UCSD-AML1 (cell line): ENCODE measurements at regions not wholly inside any gene's neighbourhood (a gene's known extent, or its start where the extent isn't known, plus 50 kb on each side); places are given as distances from the start of the nearest gene placed in this dataset.
"Not testable (repeated sequence)": the region's sequence is repeated elsewhere in the genome, so short reads cannot be mapped to it uniquely, and the experiment has no call there.

Source experiments
- DNase-seq: peaks from one replicate; lab custom pipeline; 2025; ENCODE audit not compliant: unreplicated experiment; lab: John Stamatoyannopoulos, UW

GRCh38 chr11:106152013-106152412 is 74.6 kb downstream of the AASDHPPT start:
- DNase-seq = peak; percentile 8

GRCh38 chr11:106152824-106153223 is 75.4 kb downstream of the AASDHPPT start:
- no peak for DNase-seq

DNA sequence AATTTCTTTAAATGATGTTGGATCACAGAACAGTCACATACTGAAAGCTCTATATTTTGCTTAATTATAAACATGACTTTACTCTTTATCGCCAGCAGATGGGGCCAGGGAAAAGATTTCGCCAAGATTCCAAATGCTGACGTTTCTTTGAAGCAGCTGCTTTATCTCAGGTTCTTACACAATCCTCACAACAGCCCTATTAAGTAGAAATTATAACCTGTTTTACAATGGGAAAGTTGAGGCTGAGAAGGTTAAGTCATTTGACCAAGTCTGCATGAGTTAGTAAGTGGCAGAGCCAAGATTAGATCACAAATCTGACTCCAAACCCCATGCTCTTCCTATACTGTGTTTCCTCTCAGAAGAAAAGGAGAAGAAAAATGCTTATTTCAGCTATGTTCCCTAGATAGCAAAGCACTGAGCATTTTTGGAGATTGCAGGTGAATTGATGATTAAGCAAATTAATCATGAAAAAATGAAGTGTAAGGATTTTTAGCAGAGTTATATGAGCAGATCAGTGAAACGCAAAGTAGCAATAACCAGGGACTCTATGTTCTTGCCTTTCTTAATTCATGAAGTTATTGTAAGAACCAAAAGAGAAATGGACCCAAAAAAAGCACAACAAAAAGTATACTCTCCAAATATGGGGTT is 79.0 kb downstream of the AASDHPPT start:
- DNase-seq = no peak

DNA sequence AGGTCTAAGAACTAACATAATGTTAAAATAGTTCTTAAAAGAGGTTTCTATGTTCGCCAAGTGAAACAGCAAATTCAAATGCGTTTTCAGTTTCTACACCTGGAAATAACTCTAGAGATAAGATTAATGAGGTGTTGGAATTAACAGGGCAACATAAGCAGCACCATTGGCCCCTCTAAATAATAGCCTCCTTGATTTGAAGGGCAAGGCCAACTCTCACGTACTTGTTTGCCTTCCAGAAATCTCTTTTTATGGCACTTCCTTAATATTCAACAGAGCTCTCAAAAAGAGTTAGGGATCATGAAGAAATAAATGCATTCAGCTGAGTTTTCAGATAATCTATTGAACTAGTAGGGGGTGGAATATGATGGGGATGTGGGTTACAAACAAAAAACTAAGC is 80.9 kb downstream of the AASDHPPT start:
- no peak for DNase-seq

DNA sequence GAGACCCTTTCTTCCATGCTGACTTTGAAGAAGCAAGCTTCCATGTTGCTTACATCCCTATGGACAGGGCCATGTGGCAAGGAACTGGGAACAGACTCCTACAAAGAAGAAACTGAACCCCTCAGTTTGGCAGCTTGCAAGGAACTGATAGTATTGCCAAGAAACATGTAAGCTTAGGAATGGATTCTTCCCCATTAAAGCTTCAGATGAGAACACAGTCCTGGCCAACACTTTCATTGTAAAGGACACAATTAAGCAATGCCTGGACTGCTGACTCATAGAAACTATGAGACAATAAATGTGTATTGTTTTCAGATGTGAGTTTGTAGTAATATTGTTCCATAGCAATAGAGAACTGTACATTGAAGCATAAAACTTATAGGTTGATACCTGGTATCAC is 82.4 kb downstream of the AASDHPPT start:
- DNase-seq = no peak

- no peak for DNase-seq
These were observed 83.0 kb downstream of the AASDHPPT start for GRCh38 chr11:106160494-106160893.

GRCh38 chr11:106161775-106162634 is 84.5 kb downstream of the AASDHPPT start:
- no peak for DNase-seq

DNA sequence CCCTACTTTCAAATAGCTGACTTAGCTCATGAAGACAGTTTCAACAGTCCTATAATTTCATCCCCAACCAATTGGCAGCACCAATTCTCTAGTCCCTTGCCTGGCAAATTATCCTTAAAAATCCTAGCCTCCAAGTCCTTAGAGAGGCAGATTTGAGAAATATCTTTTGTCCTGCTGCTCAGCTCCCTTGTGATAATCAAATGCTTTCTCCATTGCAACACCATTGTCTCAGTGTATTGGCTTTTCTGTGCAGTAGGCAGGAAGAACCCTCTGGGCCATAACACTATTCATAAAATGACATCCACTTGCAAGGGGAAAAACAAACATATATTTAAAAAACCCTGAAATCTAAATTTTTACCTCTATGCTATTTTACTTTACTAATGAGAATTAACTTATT is 89.6 kb downstream of the AASDHPPT start:
- DNase-seq = no peak

DNA sequence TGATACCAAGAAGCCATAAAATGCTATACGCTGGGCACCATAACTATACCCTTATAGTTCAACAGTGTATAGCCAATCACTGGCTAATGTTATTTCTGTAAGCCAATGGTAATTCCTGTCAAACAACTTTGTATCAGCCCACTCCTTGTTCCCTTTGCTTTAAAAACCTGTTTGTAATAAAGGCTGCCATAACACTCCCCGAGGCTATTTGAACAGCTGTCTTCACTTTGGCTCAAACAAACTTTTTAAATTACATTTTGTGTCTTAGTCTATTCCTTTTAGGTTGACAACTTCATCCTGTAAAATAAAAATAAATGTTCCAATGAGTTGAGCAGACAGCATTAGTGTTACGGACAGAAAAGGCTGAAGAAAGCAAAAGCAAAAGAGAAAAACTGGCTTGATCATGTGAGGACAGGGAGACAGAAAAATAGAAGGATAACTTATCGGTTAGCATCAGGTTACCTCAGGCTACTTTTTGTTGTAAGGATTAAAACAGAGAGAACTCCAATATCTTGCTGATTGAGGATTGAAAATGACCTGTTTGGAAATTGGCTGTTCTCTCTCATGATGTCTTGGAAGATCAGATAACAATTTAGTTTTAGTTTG is 95.0 kb downstream of the AASDHPPT start:
- DNase-seq = no peak

DNA sequence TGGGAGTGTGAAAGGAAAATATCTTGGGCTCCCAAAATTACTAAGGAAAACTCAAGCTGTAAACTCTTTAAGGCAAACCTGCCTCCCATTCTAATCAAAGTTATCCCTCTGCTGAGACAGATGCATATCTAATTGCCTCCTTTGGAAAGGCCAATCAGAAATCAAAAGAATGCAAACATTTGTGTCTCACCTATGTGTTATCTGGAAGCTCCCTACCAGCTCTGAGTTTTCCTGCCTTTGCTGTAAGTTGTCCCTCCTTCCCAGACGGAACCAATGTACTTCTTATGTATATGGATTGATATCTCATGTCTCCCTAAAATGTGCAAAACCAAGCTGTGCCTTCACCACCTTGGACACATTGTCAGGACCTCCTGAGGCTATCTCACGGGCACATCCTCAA is 95.8 kb downstream of the AASDHPPT start:
- no peak for DNase-seq

DNA sequence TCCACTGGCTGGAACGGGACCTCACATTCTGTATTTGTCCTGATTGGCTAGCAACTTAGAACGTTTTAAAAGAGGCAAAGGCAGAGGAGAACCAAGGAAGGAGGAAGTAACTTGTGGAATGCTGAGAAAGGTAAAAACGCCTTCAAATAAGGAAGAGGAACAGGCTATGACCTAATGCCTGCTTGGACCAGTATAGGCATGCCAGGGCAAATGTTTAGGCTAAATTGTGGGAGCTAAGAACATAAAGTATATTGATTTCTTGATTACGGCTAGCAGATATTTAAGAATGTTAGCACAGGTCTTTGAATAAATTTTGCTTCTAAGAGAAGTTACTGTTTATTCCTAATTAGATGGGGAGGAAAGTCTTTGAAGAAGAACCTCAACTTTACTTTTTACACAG is 96.5 kb downstream of the AASDHPPT start:
- not testable (repeated sequence) for DNase-seq

- no peak for DNase-seq
These were observed 99.4 kb downstream of the AASDHPPT start for GRCh38 chr11:106176817-106177216.

- no peak for DNase-seq
These were observed 99.8 kb downstream of the AASDHPPT start for GRCh38 chr11:106177311-106177710.

DNA sequence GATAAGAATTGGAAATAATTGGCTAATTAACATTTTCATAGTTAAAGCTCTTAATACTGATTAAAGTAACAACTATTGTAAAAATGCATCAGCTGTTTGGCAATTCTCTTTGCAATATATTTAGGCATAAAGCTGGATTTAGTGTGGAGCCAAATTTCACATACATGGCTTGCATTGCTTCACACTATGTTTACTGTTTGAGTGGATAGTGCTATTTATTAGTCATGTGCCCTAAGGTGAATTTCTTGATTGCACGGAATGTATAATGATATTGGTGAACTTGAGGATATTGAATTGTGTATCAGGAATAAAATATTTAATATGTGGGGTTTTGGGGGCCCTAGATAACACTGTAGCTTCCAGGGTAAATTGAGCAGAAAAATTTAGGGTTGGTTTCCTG is 100.9 kb downstream of the AASDHPPT start:
- no peak for DNase-seq

DNA sequence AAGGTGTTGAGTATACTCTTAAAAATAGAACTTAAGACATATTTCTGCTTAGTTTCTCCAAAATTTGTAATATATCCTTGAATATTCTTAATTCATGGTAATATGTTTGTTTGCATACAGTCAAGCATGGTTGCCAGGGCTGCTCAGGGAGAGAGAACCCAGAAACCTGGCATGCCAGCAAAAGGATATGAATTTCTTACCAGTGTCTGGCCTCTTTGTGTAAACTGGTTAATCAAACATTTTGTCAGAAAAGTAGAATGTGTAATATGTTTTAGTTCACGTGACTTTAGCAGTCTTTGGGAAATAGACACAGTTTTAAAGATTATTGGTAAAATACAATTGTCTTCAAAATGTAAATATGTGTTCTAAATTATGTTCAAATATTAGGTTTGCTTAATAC is 101.6 kb downstream of the AASDHPPT start:
- no peak for DNase-seq

- no peak for DNase-seq
These were observed 109.2 kb downstream of the AASDHPPT start for GRCh38 chr11:106186630-106187029.

DNA sequence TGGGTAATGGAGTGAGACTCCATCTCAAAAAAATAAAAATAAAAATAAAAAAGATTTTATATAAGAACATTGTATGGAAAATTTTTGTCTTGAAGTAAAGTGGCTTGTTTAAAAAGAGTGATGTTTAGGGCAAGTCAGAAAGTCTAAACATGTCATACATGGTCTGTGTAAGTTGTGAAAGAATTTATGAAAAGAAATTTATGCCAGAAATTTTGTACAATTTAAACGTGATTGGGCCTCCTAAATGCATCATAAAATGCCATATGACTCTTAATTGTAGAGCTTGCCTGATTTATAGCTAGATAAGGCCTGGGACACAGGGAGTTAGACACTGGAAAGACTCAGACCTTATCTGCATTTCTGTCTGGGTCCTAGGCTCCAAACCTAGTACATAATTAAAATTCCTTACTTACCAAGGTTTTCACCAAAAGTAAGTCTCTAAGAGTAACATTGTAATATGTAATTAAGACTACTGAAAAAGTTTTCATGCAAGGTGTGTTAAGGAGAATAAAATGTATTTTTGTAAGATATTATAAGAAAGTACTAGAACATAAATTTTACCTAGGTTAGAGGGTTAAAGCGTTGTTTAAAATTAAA is 110.5 kb downstream of the AASDHPPT start:
- DNase-seq = no peak

DNA sequence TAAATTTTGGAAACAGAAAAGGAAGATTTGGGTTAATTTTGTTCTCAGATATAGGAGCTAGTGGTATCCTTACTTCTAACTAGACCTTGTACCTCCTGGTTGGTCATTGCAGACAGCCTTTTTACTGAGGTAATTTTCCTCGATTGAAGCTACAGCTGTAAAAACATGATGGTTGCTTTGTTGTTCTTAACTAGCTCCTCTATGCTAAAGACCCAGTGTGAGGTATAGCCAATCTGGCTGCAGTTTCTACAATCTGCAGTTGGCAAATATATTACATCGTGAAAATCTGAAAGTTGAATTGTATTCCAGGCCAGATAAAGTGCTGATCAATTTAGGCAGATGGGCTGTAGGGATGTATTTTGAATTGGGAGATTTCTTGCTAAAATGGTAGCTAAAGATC is 116.5 kb downstream of the AASDHPPT start:
- no peak for DNase-seq

DNA sequence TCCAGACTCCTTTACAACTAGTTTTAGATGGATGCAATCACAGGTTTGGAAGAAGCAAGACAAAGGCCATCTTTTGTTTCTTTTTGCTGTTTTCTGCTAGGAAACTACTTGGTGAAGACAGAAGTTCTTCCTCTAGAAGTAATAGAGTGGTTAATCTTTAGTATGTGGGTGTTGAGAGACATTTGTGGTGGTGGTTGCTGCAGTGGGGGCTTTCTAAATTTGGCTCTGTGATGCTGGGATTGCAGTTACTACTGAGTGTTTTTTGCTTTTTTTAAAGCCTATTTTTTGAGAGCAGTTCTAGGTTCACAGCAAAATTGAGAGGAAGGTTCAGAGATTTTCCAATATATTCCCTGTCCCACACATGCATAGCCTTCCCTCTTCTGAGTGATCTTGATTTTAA is 120.0 kb downstream of the AASDHPPT start:
- no peak for DNase-seq

- DNase-seq = no peak
These were observed 125.6 kb downstream of the AASDHPPT start for GRCh38 chr11:106202935-106203620.

- DNase-seq = no peak
These were observed 131.3 kb downstream of the AASDHPPT start for GRCh38 chr11:106208760-106209159.
